CD4-positive, alpha-beta T cell treated with Interleukin-4 for 1 hour (primary cell): ENCODE measurements at regions not wholly inside any gene's neighbourhood (a gene's known extent, or its start where the extent isn't known, plus 50 kb on each side); places are given as distances from the start of the nearest gene placed in this dataset.

ENCODE experiments used
- DNase-seq, 2 donors: peaks; one replicate each; pipeline ENCODE4 v3.0.0-alpha.2; 2020 to 2022

- no peak for DNase-seq
These were observed 97.8 kb upstream of the PALM2AKAP2 start for GRCh38 chr9:109682227-109682626.

GRCh38 chr9:109683521-109683920 lies 96.5 kb upstream of the PALM2AKAP2 start:
- DNase-seq = no peak

- DNase-seq = no peak
These were observed 90.3 kb upstream of the PALM2AKAP2 start for GRCh38 chr9:109689701-109690100.

- no peak for DNase-seq
These were observed 81.0 kb upstream of the PALM2AKAP2 start for GRCh38 chr9:109699019-109699418.

- no peak for DNase-seq
These were observed 75.5 kb upstream of the PALM2AKAP2 start for GRCh38 chr9:109704546-109704945.

- no peak for DNase-seq
These were observed 74.5 kb upstream of the PALM2AKAP2 start for GRCh38 chr9:109705515-109705914.

- DNase-seq = no peak
These were observed 72.6 kb upstream of the PALM2AKAP2 start for GRCh38 chr9:109707355-109707754.

- no peak for DNase-seq
These were observed 71.5 kb upstream of the PALM2AKAP2 start for GRCh38 chr9:109708451-109708945.

- no peak for DNase-seq
These were observed 70.1 kb upstream of the PALM2AKAP2 start for GRCh38 chr9:109709866-109710265.

GRCh38 chr9:109710830-109711229 lies 69.2 kb upstream of the PALM2AKAP2 start:
- DNase-seq = no peak

GRCh38 chr9:109715344-109715743 lies 64.7 kb upstream of the PALM2AKAP2 start:
- DNase-seq = no peak

- no peak for DNase-seq
These were observed 63.4 kb upstream of the PALM2AKAP2 start for GRCh38 chr9:109716631-109717030.

- no peak for DNase-seq
These were observed 62.7 kb upstream of the PALM2AKAP2 start for GRCh38 chr9:109717342-109717741.

GRCh38 chr9:109718861-109719260 lies 61.1 kb upstream of the PALM2AKAP2 start:
- DNase-seq = no peak

- DNase-seq = no peak
These were observed 59.0 kb upstream of the PALM2AKAP2 start for GRCh38 chr9:109721001-109721400.

GRCh38 chr9:109722007-109722406 lies 58.0 kb upstream of the PALM2AKAP2 start:
- no peak for DNase-seq

GRCh38 chr9:109723781-109724180 lies 56.2 kb upstream of the PALM2AKAP2 start:
- no peak for DNase-seq

- no peak for DNase-seq
These were observed 54.5 kb upstream of the PALM2AKAP2 start for GRCh38 chr9:109725460-109725859.

- no peak for DNase-seq
These were observed 53.9 kb upstream of the PALM2AKAP2 start for GRCh38 chr9:109726119-109726518.

GRCh38 chr9:109728686-109729300 lies 51.2 kb upstream of the PALM2AKAP2 start:
- DNase-seq = no peak

- DNase-seq = no peak
These were observed 50.5 kb upstream of the PALM2AKAP2 start for GRCh38 chr9:109729513-109729912.
